Skeletal muscle satellite cell (primary cell): ENCODE measurements at regions not wholly inside any gene's neighbourhood (a gene's known extent, or its start where the extent isn't known, plus 50 kb on each side); places are given as distances from the start of the nearest gene placed in this dataset.
"Not testable (repeated sequence)": the region's sequence is repeated elsewhere in the genome, so short reads cannot be mapped to it uniquely, and the experiment has no call there.

ENCODE experiments used
- H3K27me3 ChIP-seq: 2 replicates; pipeline ENCODE4 v1.7.0; 2013; ENCODE audit warnings: low read length; ENCODE audit not compliant: control insufficient read depth, insufficient read depth
- H3K36me3 ChIP-seq: 2 replicates; pipeline ENCODE4 v1.7.0; 2013; ENCODE audit warnings: mild to moderate bottlenecking, control low read depth, low read length; ENCODE audit not compliant: insufficient read depth
- H3K4me1 ChIP-seq: 2 replicates; pipeline ENCODE4 v1.7.0; 2013; ENCODE audit warnings: low read length; ENCODE audit not compliant: control insufficient read depth, insufficient read depth
- H3K4me2 ChIP-seq: 2 replicates; pipeline ENCODE4 v1.7.0; 2013; ENCODE audit warnings: mild to moderate bottlenecking, low read length
- H3K4me3 ChIP-seq: 2 replicates; pipeline ENCODE4 v1.7.0; 2013; ENCODE audit warnings: low read length
- H3K9ac ChIP-seq: 2 replicates; pipeline ENCODE4 v1.7.0; 2013; ENCODE audit warnings: mild to moderate bottlenecking, low read depth, low read length, moderate library complexity
- H3K9me3 ChIP-seq: replicated peaks from 2 replicates; pipeline ENCODE4 v1.7.0; 2013; ENCODE audit warnings: mild to moderate bottlenecking, control low read depth, low read length

DNA sequence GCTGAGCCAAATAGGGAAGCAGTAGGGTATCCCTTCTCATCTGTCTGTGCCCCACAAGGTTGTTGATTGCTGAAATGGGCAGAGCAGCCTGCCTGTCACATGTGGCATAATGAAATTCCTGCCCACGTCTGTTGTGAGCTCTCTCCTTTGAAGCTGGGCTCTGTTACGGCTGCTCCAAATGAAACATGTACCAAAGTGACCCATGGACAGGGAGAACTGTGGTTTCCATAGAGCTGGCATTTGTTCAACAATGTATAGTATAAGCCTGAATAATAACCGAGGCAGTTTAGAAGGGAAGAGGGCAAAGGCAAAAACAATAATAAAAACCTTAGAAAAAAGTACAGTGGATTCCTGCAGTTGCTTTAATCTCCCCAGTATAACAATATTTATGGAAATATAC lies 149.7 kb downstream of the LYPLAL1 start:
- H3K36me3 ChIP-seq, result no peaks in the 10 kb centered on the region
- H3K9ac ChIP-seq, result no peak overlapping the region
- H3K4me1 ChIP-seq, result peaks cover 30% of the 10 kb centered on the region
- no peak overlapping the region for H3K4me3 ChIP-seq
- peaks cover 10% of the 10 kb centered on the region for H3K27me3 ChIP-seq
- H3K4me2 ChIP-seq, result peak overlapping the region; percentile 30
- H3K9me3 ChIP-seq, result no peaks in the 10 kb centered on the region

DNA sequence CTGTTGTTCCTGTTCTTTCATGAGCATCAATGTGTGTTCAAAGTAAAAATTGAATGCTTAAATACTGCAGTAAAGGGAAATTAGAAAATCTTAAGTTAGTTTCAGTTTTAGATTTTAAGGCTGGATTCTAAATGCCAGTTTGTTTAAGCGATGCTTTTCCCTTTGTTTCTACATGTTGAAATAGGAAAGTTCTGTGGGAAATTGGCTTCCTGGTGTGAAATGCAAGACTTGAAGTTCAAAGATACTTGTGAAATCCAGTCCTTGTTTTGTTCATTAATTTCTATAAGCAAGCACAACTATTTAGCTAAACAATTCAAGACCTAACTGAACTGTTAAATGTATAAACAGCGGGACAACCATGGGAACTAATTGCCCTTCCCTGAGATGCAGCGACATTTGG lies 149.1 kb downstream of the LYPLAL1 start:
- H3K27me3 ChIP-seq, result peaks cover 10% of the 10 kb centered on the region
- H3K36me3 ChIP-seq, result no peaks in the 10 kb centered on the region
- no peak overlapping the region for H3K4me3 ChIP-seq
- no peaks in the 10 kb centered on the region for H3K9me3 ChIP-seq
- no peak overlapping the region for H3K9ac ChIP-seq
- H3K4me1 ChIP-seq, result peaks cover 30% of the 10 kb centered on the region
- no peak overlapping the region for H3K4me2 ChIP-seq

DNA sequence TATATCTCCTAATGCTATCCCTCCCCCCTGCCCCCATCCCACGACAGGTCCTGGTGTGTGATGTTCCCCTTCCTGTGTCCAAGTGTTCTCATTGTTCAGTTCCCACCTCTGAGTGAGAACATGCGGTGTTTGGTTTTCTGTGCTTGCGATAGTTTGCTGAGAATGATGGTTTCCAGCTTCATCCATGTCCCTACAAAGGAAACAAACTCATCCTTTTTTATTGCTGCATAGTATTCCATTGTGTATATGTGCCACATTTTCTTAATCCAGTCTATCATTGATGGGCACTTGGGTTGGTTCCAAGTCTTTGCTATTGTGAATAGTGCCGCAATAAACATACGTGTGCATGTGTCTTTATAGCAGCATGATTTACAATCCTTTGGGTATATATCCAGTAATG lies 146.9 kb downstream of the LYPLAL1 start:
- H3K4me3 ChIP-seq, H3K36me3 ChIP-seq, H3K27me3 ChIP-seq, H3K4me2 ChIP-seq, H3K9me3 ChIP-seq, H3K9ac ChIP-seq: not testable (repeated sequence)
- H3K4me1 ChIP-seq, result peaks cover 27% of the 10 kb centered on the region

DNA sequence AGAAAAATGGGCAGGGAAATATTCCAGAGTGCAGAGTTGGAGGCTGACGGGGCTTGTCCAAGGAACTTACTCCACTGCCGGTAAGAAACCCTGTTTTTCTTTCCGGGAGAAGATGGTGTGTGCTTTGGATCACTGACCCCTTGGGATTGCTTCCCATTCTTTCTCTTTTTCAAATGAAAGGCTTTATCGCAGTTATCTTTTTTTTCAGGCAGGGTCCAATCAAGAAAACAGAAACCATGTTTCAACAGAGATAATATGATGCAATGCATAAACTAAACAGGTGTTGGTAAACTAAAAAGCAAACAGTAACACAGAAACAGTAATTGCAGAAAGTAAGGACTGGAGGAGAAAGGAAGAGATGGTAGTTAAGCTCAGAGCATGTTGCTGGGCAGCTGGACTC lies 145.1 kb downstream of the LYPLAL1 start:
- Histone ChIP-seq H3K4me2 (no peak overlapping the region), H3K4me1 (peaks cover 11% of the 10 kb centered on the region), H3K4me3 (no peak overlapping the region), H3K27me3 (peaks cover 10% of the 10 kb centered on the region), H3K36me3 (no peaks in the 10 kb centered on the region), H3K9me3 (peaks cover 4% of the 10 kb centered on the region), H3K9ac (no peak overlapping the region)

DNA sequence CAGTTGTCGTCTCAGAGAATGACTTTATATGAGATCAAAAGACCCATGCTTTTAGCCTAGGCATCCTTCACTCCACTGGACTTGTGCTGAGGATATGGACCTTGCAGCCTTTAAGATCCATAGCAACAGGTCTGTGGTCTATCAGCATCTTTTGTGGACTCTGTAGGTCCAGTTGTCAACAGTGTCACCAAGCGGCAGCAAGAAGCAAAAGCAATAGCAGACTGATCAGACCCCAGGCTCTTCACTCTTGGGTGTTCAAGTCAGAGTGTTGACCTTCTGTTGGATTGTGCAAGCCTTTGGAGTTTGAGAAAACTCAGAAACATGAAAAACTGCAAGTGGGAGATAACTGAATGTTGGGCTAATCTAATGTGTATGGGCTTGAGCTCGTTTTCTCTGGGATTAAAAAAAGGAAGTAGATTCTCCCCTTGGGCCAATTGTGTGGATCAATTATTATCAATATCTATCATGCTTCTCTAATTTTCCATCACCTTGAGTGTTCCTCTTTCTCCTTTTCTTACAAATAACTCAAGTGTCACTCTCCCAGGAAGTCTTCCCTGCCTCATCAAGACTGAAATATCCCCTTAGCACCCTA lies 144.2 kb downstream of the LYPLAL1 start:
- Histone ChIP-seq H3K9me3 (peaks cover 4% of the 10 kb centered on the region), H3K4me3 (no peak overlapping the region), H3K27me3 (peaks cover 10% of the 10 kb centered on the region), H3K9ac (no peak overlapping the region), H3K4me1 (peaks cover 6% of the 10 kb centered on the region), H3K36me3 (no peaks in the 10 kb centered on the region), H3K4me2 (no peak overlapping the region)

DNA sequence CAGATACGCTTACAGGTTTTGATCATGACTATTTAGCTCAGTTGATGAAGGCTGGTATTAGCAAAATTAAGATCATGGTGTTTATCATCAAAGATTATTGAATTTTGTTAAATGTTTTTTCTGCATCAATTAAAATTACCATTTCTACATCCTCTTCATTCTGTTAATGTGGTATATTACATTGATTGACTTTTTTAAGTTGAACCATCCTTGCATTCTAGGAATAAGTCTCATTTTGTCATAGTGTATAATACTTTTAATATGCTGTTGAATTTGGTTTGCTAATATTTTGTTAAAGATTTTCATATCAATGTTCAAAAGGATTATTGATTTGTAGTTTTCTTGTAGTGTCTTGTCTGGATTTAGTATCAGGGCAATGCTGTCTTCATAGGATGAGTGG lies 142.4 kb downstream of the LYPLAL1 start:
- Histone ChIP-seq H3K4me2 (no peak overlapping the region), H3K9ac (no peak overlapping the region), H3K9me3 (peaks cover 4% of the 10 kb centered on the region), H3K4me1 (peaks cover 8% of the 10 kb centered on the region), H3K4me3 (no peak overlapping the region), H3K27me3 (peaks cover 5% of the 10 kb centered on the region), H3K36me3 (no peaks in the 10 kb centered on the region)

DNA sequence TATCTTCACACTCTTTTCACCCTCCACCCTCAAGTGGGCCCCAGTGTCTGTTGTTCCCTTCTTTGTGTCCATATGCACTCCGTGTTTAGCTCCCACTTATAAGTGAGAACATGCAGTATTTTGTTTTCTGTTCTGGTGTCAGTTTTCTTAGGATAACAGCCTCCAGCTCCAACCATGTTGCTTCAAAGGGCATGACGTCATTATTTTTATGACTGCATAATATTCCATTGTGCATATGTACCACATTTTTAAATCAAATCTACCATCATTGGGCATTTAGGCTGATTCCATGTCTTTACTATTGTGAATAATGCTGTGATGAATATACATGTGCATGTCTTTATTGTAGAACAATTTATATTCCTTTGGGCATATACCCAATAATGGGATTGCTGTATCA lies 140.3 kb downstream of the LYPLAL1 start:
- no peak overlapping the region for H3K4me2 ChIP-seq
- peaks cover 4% of the 10 kb centered on the region for H3K9me3 ChIP-seq
- H3K4me3 ChIP-seq, result no peak overlapping the region
- peaks cover 8% of the 10 kb centered on the region for H3K4me1 ChIP-seq
- no peaks in the 10 kb centered on the region for H3K36me3 ChIP-seq
- H3K9ac ChIP-seq, result no peak overlapping the region
- H3K27me3 ChIP-seq, result peaks cover under 1% of the 10 kb centered on the region

DNA sequence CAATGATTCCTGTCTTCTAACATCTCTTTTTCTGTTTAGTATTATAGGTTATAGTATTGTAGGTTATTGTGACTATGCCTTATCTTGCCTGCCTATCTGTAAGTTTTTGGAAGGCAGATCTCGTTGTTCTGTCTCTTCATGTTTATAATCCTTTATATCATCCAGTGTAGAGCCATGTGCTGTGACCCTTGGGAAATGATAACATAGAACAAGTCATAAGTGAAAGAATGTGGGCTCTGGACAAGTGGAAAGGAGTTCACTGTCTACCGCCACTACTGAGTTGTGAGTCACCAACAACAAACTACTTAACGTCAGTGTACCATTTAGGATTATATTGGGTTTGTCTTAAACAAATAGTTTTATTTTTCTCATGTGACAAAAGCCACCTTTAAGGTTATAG lies 139.3 kb downstream of the LYPLAL1 start:
- peaks cover 4% of the 10 kb centered on the region for H3K9me3 ChIP-seq
- no peak overlapping the region for H3K4me3 ChIP-seq
- no peak overlapping the region for H3K9ac ChIP-seq
- peak overlapping the region; percentile 65 for H3K4me2 ChIP-seq
- peaks cover 8% of the 10 kb centered on the region for H3K4me1 ChIP-seq
- H3K36me3 ChIP-seq, result no peaks in the 10 kb centered on the region
- no peaks in the 10 kb centered on the region for H3K27me3 ChIP-seq

DNA sequence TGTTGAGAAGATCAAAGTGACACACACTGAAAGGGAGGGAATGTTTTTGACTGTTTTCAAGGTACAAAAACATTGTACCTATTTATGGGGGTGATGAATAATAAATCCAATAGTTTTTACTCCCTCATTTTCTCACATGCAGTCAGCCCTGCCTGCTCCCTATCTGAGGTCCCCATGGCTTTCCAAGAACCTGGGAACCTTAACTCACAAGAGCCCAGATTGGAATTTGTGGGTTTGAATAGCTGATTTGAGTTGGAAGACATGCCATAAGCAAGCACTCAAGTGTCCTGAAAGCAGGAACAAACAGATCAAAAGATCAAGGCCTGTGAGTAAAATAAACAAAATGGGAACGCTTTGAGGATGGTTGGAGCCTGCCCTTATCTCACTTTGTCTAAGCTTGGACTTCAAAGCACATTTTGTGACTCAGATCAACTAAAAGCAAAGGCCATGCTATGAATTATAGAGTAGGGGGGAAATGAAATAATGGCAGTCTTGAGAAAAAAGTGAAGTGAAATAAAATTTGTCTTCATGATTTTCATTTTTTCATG lies 136.6 kb downstream of the LYPLAL1 start:
- Histone ChIP-seq H3K9me3 (no peaks in the 10 kb centered on the region), H3K4me1 (peaks cover 8% of the 10 kb centered on the region), H3K4me3 (no peak overlapping the region), H3K9ac (no peak overlapping the region), H3K27me3 (no peaks in the 10 kb centered on the region), H3K36me3 (no peaks in the 10 kb centered on the region), H3K4me2 (no peak overlapping the region)

DNA sequence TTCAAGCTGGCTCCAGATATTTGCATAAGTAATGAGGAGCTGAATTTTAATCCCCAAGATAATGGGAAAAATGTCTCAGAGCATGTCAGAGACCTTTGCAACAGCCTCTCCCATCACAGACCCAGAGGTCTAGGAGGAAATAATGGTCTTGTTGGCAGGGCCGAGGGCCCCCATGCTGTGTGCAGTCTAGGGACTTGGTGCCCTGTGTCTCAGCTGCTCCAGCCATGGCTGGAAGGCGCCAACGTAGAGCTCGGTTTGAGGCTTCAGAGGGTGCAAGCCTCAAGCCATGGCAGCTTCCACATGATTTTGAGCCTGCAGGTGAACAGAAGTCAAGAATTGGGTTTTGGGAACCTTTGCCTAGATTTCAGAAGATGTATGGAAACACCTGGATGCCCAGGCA lies 134.7 kb downstream of the LYPLAL1 start:
- Histone ChIP-seq H3K9ac (no peak overlapping the region), H3K4me1 (peaks cover 24% of the 10 kb centered on the region), H3K27me3 (no peaks in the 10 kb centered on the region), H3K4me2 (no peak overlapping the region), H3K4me3 (no peak overlapping the region), H3K9me3 (no peaks in the 10 kb centered on the region), H3K36me3 (no peaks in the 10 kb centered on the region)

DNA sequence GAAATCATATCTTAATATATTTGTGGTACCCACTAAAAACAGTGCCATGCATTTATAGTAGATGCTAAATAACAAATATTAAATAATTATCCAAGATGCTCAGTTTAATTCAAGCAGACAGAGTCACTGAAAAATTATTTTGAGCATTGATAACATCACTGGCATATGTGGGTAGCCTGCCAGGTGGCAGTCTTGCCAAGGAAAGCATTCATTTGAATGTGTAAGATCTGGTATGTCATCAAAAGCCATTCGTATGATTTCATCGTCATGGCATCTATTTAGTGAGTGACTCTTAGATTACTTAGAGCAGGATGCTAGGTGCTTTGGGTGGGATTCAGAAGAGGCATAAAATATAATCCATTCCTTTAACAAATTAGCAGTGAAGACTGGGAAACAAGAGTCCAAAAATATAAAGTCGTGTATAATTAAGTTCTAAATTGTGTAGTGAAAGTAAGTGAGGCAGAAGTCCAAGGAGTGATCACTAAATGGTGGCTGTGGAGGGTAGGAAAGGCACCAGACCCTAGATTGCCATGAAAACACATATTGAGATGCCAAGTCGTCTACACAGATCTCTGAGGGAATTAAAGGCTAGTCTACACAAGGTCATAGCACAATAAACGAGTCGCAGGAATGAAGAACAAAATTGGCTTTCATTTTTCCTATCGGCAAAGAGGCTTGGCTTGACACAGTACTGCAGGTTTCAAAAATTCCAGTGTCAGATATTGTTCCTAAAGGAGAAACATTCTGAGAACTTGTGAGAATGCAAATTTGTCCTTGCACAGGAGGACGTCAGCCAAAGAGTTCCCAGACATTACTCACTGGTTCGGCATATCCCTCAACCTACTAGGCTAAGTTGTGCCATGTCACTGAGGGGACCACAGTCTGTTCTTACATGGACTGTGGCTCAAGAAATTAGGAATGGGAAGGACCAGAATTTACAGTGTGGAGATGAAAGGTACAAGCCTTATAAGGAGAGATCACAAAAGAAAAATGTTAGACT lies 130.8 kb downstream of the LYPLAL1 start:
- peaks cover 16% of the 10 kb centered on the region for H3K4me1 ChIP-seq
- no peaks in the 10 kb centered on the region for H3K9me3 ChIP-seq
- H3K36me3 ChIP-seq, result no peaks in the 10 kb centered on the region
- peak overlapping the region; percentile 61 for H3K4me2 ChIP-seq
- peak overlapping the region; percentile 34 for H3K4me3 ChIP-seq
- peak overlapping the region; percentile 31 for H3K9ac ChIP-seq
- H3K27me3 ChIP-seq, result no peaks in the 10 kb centered on the region
